ENCODE measurements at regions not wholly inside any gene's neighbourhood (a gene's known extent, or its start where the extent isn't known, plus 50 kb on each side); places are given as distances from the start of the nearest gene placed in this dataset.

DNA sequence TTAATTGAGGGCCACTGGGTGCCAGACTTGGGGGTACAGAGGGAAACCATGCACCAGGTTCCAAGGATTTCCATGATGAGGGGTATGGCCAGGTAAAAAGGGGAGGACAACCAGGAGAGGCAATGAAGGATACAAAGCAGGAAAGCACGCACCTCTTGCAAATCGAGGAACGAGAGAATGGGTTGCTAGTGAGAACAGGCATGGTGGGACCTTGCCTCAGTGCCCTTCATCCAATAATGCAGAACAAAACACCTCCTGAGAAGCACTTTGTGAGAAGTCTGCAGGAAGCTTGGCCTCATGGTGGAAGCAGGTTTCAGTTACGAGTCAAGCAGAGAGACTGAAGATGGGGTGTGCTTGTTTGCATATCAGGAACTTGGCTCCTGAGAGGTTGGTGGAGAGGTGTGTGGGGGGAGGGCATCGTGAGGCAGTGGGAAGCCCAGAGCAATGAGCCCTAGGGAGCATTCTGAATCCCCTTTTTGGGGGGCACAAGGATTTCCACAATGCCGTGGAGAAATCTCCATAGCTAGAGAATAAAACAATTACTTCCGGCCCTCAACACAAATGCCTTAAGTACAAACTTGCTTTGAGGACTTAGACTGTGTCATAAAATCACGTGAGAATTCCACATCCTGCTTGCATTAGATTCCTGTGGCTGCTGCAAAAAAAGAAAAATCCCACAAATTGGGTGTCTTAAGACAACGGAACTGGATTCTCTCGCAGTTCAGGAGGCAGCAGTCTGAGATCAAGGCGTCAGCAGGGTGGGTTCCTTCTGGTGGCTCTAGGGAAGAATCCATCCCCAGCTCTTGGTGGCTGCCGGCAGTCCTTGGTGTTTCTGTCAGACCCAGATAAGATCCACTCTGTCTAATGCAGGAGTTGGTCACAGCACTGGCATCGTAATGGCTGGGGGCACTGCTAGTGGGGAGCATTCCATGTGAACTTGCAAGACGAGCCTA lies 54.9 kb upstream of the BACE2 start:
- Histone ChIP-seq H2BK12ac (ENCODE audit: low read depth, low read length) (no peak overlapping the region; the same call in 1 of the 2 replicates), H2BK15ac (ENCODE audit: low read length) (no peak overlapping the region), H2BK120ac (replicated peaks; ENCODE audit: low read depth, low read length) (no peak overlapping the region), H4K91ac (replicated peaks; ENCODE audit: insufficient read length, low read length) (no peak overlapping the region), H3K27me3 (replicated peaks in 1 of 4; ENCODE audit: control insufficient read depth in 3 of 4, extremely low read depth in 1 of 4, insufficient read depth in 3 of 4, low read length in 3 of 4) (no peaks in the 10 kb centered on the region), H3K79me1 (ENCODE audit: low read depth, low read length) (no peaks in the 10 kb centered on the region), H3K9me3 (ENCODE audit: insufficient read depth in 2 of 2, low read depth in 1 of 2, low read length in 1 of 2) (no peaks in the 10 kb centered on the region), H3K4ac (replicated peaks; ENCODE audit: insufficient read length, low read depth, low read length) (no peak overlapping the region), H2BK20ac (ENCODE audit: low read length) (no peak overlapping the region; the same call in 1 of the 2 replicates), H3K23me2 (ENCODE audit: low read depth, low read length) (no peaks in the 10 kb centered on the region), H3K14ac (ENCODE audit: insufficient read length) (no peak overlapping the region), H4K5ac (ENCODE audit: insufficient read length, low read depth, low read length) (no peak overlapping the region), H3K9ac (replicated peaks in 1 of 4; ENCODE audit: extremely low read depth in 1 of 4, low read depth in 3 of 4, low read length in 3 of 4) (no peak overlapping the region; a peak in 1 of 7 replicates), H3K36me3 (ENCODE audit: control insufficient read depth in 2 of 4, insufficient read depth in 4 of 4, low read length in 3 of 4) (no peaks in the 10 kb centered on the region), H3K79me2 (ENCODE audit: control insufficient read depth in 1 of 2, insufficient read depth in 2 of 2, low read length in 2 of 2) (no peaks in the 10 kb centered on the region), H3K4me1 (replicated peaks in 1 of 4; ENCODE audit: control insufficient read depth in 3 of 4, insufficient read depth in 4 of 4, low read length in 3 of 4) (peaks cover 0 to 16% (median 5%) of the 10 kb centered on the region in 4 experiments; a peak in 4 of 7 replicates), H2BK5ac (ENCODE audit: low read depth, low read length) (no peak overlapping the region), H3K56ac (replicated peaks; ENCODE audit: insufficient read length, low read depth, low read length) (no peak overlapping the region), H3K27ac (ENCODE audit: low read depth, low read length) (no peak overlapping the region), H2AFZ (ENCODE audit: low read length) (peak overlapping the region; percentile 99), H3K4me2 (ENCODE audit: insufficient read depth in 1 of 2, low read depth in 2 of 2, low read length in 2 of 2) (peak overlapping the region; percentile 33 to 36; a peak in 2 of 4 replicates), H4K8ac (ENCODE audit: extremely low read depth, insufficient read depth, low read length) (no peak overlapping the region), H3K23ac (ENCODE audit: insufficient read length) (no peak overlapping the region), H4K20me1 (replicated peaks in 1 of 2; ENCODE audit: control insufficient read depth in 1 of 2, insufficient read depth in 2 of 2, low read length in 2 of 2) (no peaks in the 10 kb centered on the region), H3K4me3 (ENCODE audit: extremely low read depth in 1 of 4, insufficient read depth in 2 of 4, low read depth in 3 of 4, low read length in 4 of 4) (peak overlapping the region in 1 of 4 experiments; percentile 26; a peak in 2 of 8 replicates), H3K18ac (ENCODE audit: extremely low read depth, low read length) (peak overlapping the region; percentile 81; the same call in 1 of the 2 replicates), H2AK5ac (ENCODE audit: low read depth, low read length) (no peak overlapping the region)
- TF ChIP-seq SAP30 (IDR thresholded peaks at IDR 0.05; ENCODE audit: insufficient read depth, insufficient replicate concordance, low read length) (no peak), RFX5 (IDR thresholded peaks at IDR 0.05; ENCODE audit: borderline replicate concordance, low read depth, low read length) (0 out of 2 replicates have a peak, but pooled peaks have one; percentile 27), KDM4A (IDR thresholded peaks at IDR 0.05; ENCODE audit: low read depth, low read length, severe bottlenecking) (no peak), BRCA1 (IDR thresholded peaks at IDR 0.05; ENCODE audit: low read depth, low read length) (no peak), PHF8 (conservative IDR thresholded peaks at IDR 0.05; ENCODE audit: low read depth, low read length) (no peak), EZH2 (IDR thresholded peaks at IDR 0.05; ENCODE audit: low read depth, low read length, severe bottlenecking) (no peak), BCL11A (IDR thresholded peaks at IDR 0.05; ENCODE audit: low read depth in 2 of 2, low read length in 2 of 2) (no peak), CEBPB (IDR thresholded peaks at IDR 0.05; ENCODE audit: low read depth, low read length) (no peak), SP1 (IDR thresholded peaks at IDR 0.05; ENCODE audit: low read depth, low read length) (peak; percentile 92), POU5F1 (IDR thresholded peaks at IDR 0.05; ENCODE audit: low read depth, low read length) (no peak), HDAC6 (IDR thresholded peaks at IDR 0.05; ENCODE audit: low read depth, low read length) (no peak), RBBP5 (IDR thresholded peaks at IDR 0.05; ENCODE audit: borderline replicate concordance, low read depth, low read length) (peak; percentile 42; the same call in 1 of the 2 replicates)
- CTCF ChIA-PET (ENCODE audit: partially characterized antibody), result interaction anchor here (0.7 to 2.6 kb wide), 7 partner anchors 9 to 41 kb away, joined by 3 to 9 read pairs (median 3); no protein-coding TSS in a partner anchor
- DNase-seq (ENCODE audit: low read depth in 1 of 2, low spot score in 2 of 2), result no peak
- WGBS, 2 experiments (ENCODE audit: extremely low coverage in 1 of 2, insufficient coverage in 1 of 2, insufficient read length in 1 of 2, insufficient replicate concordance in 2 of 2, low coverage in 1 of 2, low lambda C conversion rate in 2 of 2, missing lambda C conversion rate in 1 of 2), result 69% methylated on average over 14 of the region's 14 CpGs; no CpG with 5 or more reads in 1 of the 2 experiments
- no peak for FAIRE-seq
- POLR2A ChIA-PET (ENCODE audit: partially characterized antibody), result no interaction called here

Measured in H1 (cell line).